Prostate gland (tissue), 2 donors: ENCODE measurements at regions not wholly inside any gene's neighbourhood (a gene's known extent, or its start where the extent isn't known, plus 50 kb on each side); places are given as distances from the start of the nearest gene placed in this dataset.
"Not testable (repeated sequence)": the region's sequence is repeated elsewhere in the genome, so short reads cannot be mapped to it uniquely, and the experiment has no call there.

ENCODE experiments used
- POLR2A ChIP-seq: fragments of 450-650 bp; IDR thresholded peaks from one replicate; pipeline ENCODE4 v1.6.1; 2016; ENCODE audit warnings: antibody characterized with exemption, mild to moderate bottlenecking
- TF ChIP-seq, protein P1 (sequence below), 4 experiments: fragments of 200-600 bp in 2 of 4; fragments of 450-650 bp in 2 of 4; sonication (generic) in 2 of 4; IDR thresholded peaks; 1 replicate in 3 of 4; 2 replicates in 1 of 4; pipeline ENCODE4 v1.5.1; 2016 to 2019; ENCODE audit warnings: antibody characterized with exemption in 4 of 4, mild to moderate bottlenecking in 2 of 4, moderate library complexity in 2 of 4

- not testable (repeated sequence) for TF ChIP-seq POLR2A
- TF ChIP-seq, protein P1, sequence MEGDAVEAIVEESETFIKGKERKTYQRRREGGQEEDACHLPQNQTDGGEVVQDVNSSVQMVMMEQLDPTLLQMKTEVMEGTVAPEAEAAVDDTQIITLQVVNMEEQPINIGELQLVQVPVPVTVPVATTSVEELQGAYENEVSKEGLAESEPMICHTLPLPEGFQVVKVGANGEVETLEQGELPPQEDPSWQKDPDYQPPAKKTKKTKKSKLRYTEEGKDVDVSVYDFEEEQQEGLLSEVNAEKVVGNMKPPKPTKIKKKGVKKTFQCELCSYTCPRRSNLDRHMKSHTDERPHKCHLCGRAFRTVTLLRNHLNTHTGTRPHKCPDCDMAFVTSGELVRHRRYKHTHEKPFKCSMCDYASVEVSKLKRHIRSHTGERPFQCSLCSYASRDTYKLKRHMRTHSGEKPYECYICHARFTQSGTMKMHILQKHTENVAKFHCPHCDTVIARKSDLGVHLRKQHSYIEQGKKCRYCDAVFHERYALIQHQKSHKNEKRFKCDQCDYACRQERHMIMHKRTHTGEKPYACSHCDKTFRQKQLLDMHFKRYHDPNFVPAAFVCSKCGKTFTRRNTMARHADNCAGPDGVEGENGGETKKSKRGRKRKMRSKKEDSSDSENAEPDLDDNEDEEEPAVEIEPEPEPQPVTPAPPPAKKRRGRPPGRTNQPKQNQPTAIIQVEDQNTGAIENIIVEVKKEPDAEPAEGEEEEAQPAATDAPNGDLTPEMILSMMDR (IDR thresholded peaks at IDR 0.05), result not testable (repeated sequence)
These were observed 147.4 kb downstream of the IGLL1 start for GRCh38 chr22:23432719-23433118.
